HG03025 (cell line): ENCODE measurements at regions not wholly inside any gene's neighbourhood (a gene's known extent, or its start where the extent isn't known, plus 50 kb on each side); places are given as distances from the start of the nearest gene placed in this dataset.
"Not testable (repeated sequence)": the region's sequence is repeated elsewhere in the genome, so short reads cannot be mapped to it uniquely, and the experiment has no call there.

ENCODE experiments used
- ATAC-seq: cut with Tn5 transposase; IDR thresholded peaks from one replicate; pipeline ENCODE4 v1.9.1; 2021; ENCODE audit warnings: mild to moderate bottlenecking, moderate library complexity; ENCODE audit not compliant: unreplicated experiment, low FRiP score

- ATAC-seq, result no peak
Observed at GRCh38 chr13:55120631-55121030, 2020.1 kb upstream of the PRR20A start.

- no peak for ATAC-seq
Observed at GRCh38 chr13:55155046-55155445, 1985.7 kb upstream of the PRR20A start.

- ATAC-seq, result no peak
Observed at GRCh38 chr13:55159765-55160164, 1981.0 kb upstream of the PRR20A start.

GRCh38 chr13:55160867-55161266 is 1979.9 kb upstream of the PRR20A start:
- no peak for ATAC-seq

- not testable (repeated sequence) for ATAC-seq
Observed at GRCh38 chr13:55178582-55178981, 1962.1 kb upstream of the PRR20A start.

GRCh38 chr13:55190996-55191395 is 1949.7 kb upstream of the PRR20A start:
- ATAC-seq, result no peak

- ATAC-seq, result no peak
Observed at GRCh38 chr13:55199134-55199533, 1941.6 kb upstream of the PRR20A start.

GRCh38 chr13:55214841-55215345 is 1925.8 kb upstream of the PRR20A start:
- no peak for ATAC-seq

GRCh38 chr13:55219538-55219937 is 1921.2 kb upstream of the PRR20A start:
- no peak for ATAC-seq

- ATAC-seq, result no peak
Observed at GRCh38 chr13:55229906-55230569, 1910.7 kb upstream of the PRR20A start.

- no peak for ATAC-seq
Observed at GRCh38 chr13:55230570-55230908, 1910.2 kb upstream of the PRR20A start.

GRCh38 chr13:55234311-55234710 is 1906.4 kb upstream of the PRR20A start:
- ATAC-seq, result no peak

- ATAC-seq, result no peak
Observed at GRCh38 chr13:55245005-55245644, 1895.6 kb upstream of the PRR20A start.

GRCh38 chr13:55255236-55255635 is 1885.5 kb upstream of the PRR20A start:
- no peak for ATAC-seq

GRCh38 chr13:55263045-55263444 is 1877.7 kb upstream of the PRR20A start:
- no peak for ATAC-seq

- ATAC-seq, result no peak
Observed at GRCh38 chr13:55266644-55267043, 1874.1 kb upstream of the PRR20A start.

- ATAC-seq, result no peak
Observed at GRCh38 chr13:55298201-55298600, 1842.5 kb upstream of the PRR20A start.

- ATAC-seq, result no peak
Observed at GRCh38 chr13:55302568-55302967, 1838.2 kb upstream of the PRR20A start.

GRCh38 chr13:55307909-55308308 is 1832.8 kb upstream of the PRR20A start:
- no peak for ATAC-seq

- ATAC-seq, result no peak
Observed at GRCh38 chr13:55341891-55342290, 1798.8 kb upstream of the PRR20A start.

GRCh38 chr13:55345224-55345623 is 1795.5 kb upstream of the PRR20A start:
- ATAC-seq, result no peak

- no peak for ATAC-seq
Observed at GRCh38 chr13:55347528-55347927, 1793.2 kb upstream of the PRR20A start.
